ENCODE measurements at regions not wholly inside any gene's neighbourhood (a gene's known extent, or its start where the extent isn't known, plus 50 kb on each side); places are given as distances from the start of the nearest gene placed in this dataset.
A peak's percentile ranks its signal among the peaks of the same experiment; 100 is the strongest.

DNA sequence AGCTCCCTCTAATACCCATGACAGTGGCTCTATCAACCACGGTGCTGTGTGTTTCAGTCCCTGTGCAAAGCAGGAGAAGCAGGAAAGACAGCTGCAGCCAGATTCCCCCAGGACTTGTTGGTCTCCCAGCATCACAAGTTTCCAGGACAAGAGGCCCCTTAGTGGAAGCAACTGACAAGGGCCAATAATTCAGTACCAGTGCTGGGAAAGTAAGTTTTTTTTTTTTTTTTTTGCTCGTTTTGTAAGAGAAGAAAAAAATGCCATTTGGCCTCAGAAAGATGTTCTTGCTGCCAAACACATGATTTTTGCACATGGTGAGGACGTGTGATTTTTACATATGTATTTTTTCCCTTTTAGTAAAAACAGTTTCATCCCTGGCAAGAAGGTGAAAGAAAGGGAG is 284.2 kb upstream of the ZMIZ1 start:
- Histone ChIP-seq H3K27me3 (ENCODE audit: control insufficient read depth in 3 of 3, insufficient read depth in 3 of 3, low read length in 3 of 3) (no peaks in the 10 kb centered on the region), H3K9me3 (ENCODE audit: control insufficient read depth in 2 of 2, insufficient read depth in 1 of 2, low read depth in 1 of 2, low read length in 1 of 2) (peaks cover 0 to 10% of the 10 kb centered on the region in 2 donors), H3K27ac (ENCODE audit: low read depth in 1 of 3, low read length in 2 of 3) (no peak overlapping the region), H3K36me3 (ENCODE audit: control insufficient read depth in 3 of 3, insufficient read depth in 2 of 3, low read depth in 1 of 3, low read length in 3 of 3) (no peaks in the 10 kb centered on the region), H3K4me1 (ENCODE audit: control insufficient read depth in 3 of 3, insufficient read depth in 2 of 3, low read depth in 1 of 3, low read length in 2 of 3) (no peaks in the 10 kb centered on the region), H3K4me3 (ENCODE audit: low read depth in 1 of 3, low read length in 3 of 3) (no peak overlapping the region)
- no peak for DNase-seq
- 43 to 75% (median 71%) methylated on average over 3 of the region's 3 CpGs for WGBS, 3 donors
- FAIRE-seq, result no peak

DNA sequence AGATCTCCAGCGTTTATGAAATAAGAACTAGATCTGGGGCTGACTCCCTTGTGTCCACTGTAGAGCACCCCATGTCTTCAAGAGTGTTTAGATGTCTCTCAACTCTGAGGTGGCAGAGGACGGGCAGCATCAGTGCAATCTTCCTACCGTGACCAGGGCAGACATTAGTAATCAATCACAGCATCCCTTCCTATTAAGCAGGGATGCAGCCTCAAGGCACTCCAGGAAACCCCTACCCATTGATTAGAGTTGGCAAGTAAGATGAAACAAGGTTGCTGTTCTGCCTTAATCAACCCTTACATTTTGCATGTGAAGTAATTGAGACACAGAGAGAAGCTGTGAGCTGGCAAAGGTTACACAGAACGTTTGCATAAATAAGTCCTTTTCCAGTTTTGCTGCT is 283.7 kb upstream of the ZMIZ1 start:
- DNase-seq (no peak), FAIRE-seq (no peak)
- 70 to 77% (median 75%) methylated on average over 4 of the region's 4 CpGs for WGBS, 3 donors
- peaks cover 0 to 10% of the 10 kb centered on the region in 2 donors for H3K9me3 ChIP-seq (ENCODE audit: control insufficient read depth in 2 of 2, insufficient read depth in 1 of 2, low read depth in 1 of 2, low read length in 1 of 2)
- no peak overlapping the region for H3K27ac ChIP-seq (ENCODE audit: low read depth in 1 of 3, low read length in 2 of 3)
- no peaks in the 10 kb centered on the region for H3K27me3 ChIP-seq (ENCODE audit: control insufficient read depth in 3 of 3, insufficient read depth in 3 of 3, low read length in 3 of 3)
- no peaks in the 10 kb centered on the region for H3K4me1 ChIP-seq (ENCODE audit: control insufficient read depth in 3 of 3, insufficient read depth in 2 of 3, low read depth in 1 of 3, low read length in 2 of 3)
- no peaks in the 10 kb centered on the region for H3K36me3 ChIP-seq (ENCODE audit: control insufficient read depth in 3 of 3, insufficient read depth in 2 of 3, low read depth in 1 of 3, low read length in 3 of 3)
- no peak overlapping the region for H3K4me3 ChIP-seq (ENCODE audit: low read depth in 1 of 3, low read length in 3 of 3)

DNA sequence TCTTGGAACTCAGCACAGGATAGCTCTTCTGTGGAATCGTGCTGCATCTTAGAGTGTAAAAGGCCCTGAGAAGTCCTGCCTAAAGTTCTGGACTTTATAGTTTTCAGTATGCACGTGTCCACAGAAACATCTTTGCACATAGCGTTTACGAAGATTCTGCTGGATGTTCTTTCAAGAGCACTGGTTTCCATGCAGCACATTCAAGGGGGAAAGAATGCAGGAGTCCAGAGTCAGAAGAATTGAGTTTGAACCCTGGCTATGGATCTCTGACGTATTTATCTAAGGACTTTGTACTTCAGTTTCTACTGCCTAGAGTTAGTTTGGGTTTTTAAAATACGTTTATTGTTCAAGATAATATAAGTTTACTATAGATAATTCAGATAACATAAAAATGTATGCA is 282.8 kb upstream of the ZMIZ1 start:
- DNase-seq, result peak in 1 of 2 donors; percentile 17
- H3K9me3 ChIP-seq (ENCODE audit: control insufficient read depth in 2 of 2, insufficient read depth in 1 of 2, low read depth in 1 of 2, low read length in 1 of 2), result peaks cover 0 to 10% of the 10 kb centered on the region in 2 donors
- FAIRE-seq, result no peak
- no peaks in the 10 kb centered on the region for H3K36me3 ChIP-seq (ENCODE audit: control insufficient read depth in 3 of 3, insufficient read depth in 2 of 3, low read depth in 1 of 3, low read length in 3 of 3)
- 40 to 64% (median 49%) methylated on average over 6 of the region's 6 CpGs for WGBS, 3 donors
- H3K4me3 ChIP-seq (ENCODE audit: low read depth in 1 of 3, low read length in 3 of 3), result no peak overlapping the region
- no peaks in the 10 kb centered on the region for H3K4me1 ChIP-seq (ENCODE audit: control insufficient read depth in 3 of 3, insufficient read depth in 2 of 3, low read depth in 1 of 3, low read length in 2 of 3)
- no peaks in the 10 kb centered on the region for H3K27me3 ChIP-seq (ENCODE audit: control insufficient read depth in 3 of 3, insufficient read depth in 3 of 3, low read length in 3 of 3)
- H3K27ac ChIP-seq (ENCODE audit: low read depth in 1 of 3, low read length in 2 of 3), result no peak overlapping the region

DNA sequence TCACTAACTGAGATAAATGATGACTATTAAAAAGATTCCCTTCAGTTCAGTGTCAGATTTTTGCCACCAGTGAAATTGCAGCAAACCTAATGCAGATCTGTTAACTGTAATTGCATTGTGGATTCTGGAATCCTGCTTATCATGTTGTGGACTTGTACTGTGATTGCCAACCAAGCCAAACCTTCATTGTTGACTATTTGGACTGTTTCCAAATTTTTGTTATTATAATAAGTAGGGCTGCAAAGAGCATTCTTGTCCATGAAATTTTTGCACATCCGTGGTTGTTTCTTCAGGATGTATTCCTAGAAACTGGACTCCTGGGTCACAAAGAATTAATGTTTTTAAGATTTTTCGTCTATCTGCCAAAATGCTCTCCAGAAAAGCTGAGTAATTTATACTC is 281.6 kb upstream of the ZMIZ1 start:
- Histone ChIP-seq H3K27ac (ENCODE audit: low read depth in 1 of 3, low read length in 2 of 3) (no peak overlapping the region), H3K9me3 (ENCODE audit: control insufficient read depth in 2 of 2, insufficient read depth in 1 of 2, low read depth in 1 of 2, low read length in 1 of 2) (peaks cover 0 to 10% of the 10 kb centered on the region in 2 donors), H3K4me1 (ENCODE audit: control insufficient read depth in 3 of 3, insufficient read depth in 2 of 3, low read depth in 1 of 3, low read length in 2 of 3) (no peaks in the 10 kb centered on the region), H3K27me3 (ENCODE audit: control insufficient read depth in 3 of 3, insufficient read depth in 3 of 3, low read length in 3 of 3) (no peaks in the 10 kb centered on the region), H3K36me3 (ENCODE audit: control insufficient read depth in 3 of 3, insufficient read depth in 2 of 3, low read depth in 1 of 3, low read length in 3 of 3) (no peaks in the 10 kb centered on the region), H3K4me3 (ENCODE audit: low read depth in 1 of 3, low read length in 3 of 3) (no peak overlapping the region)
- FAIRE-seq, result no peak
- 17 to 34% (median 26%) methylated on average over 2 of the region's 2 CpGs for WGBS, 3 donors
- peak in 1 of 2 donors; percentile 14 for DNase-seq

DNA sequence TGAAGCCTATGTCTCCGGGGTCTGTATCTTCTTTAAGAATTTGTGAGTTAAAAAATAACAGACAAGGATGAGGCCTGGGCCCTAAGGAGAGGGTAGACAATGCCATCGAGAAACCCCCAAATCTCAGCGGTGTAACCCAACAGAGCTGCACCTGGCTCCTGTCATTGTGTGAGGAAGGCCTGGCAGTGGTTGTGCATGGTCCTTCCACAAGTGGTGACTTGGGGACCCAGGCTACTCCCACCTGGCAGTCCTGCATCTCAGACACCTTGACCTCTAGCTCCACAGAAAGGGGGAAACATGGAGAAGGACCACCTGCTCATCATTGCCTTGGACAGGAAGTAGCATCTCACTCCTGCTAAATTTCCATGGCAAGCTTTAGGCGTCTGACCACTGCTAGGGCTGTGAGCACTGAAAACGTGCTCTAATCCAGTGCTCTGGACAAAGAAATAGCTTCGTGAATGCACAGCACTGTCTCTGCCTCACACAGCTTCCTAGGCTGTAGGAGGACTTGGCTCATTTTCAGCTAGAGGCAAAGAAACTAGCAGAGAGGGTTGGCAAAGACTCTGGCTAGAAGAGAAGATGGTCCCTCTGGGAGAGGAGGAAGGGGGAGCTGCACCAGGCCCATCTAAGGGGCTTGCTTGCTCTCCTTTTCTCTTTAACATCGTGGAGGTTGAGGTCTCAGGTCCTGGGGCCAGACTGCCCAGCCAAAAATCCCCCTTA is 273.9 kb upstream of the ZMIZ1 start:
- Histone ChIP-seq H3K4me3 (ENCODE audit: low read depth in 1 of 3, low read length in 3 of 3) (no peak overlapping the region), H3K36me3 (ENCODE audit: control insufficient read depth in 3 of 3, insufficient read depth in 2 of 3, low read depth in 1 of 3, low read length in 3 of 3) (no peaks in the 10 kb centered on the region), H3K27ac (ENCODE audit: low read depth in 1 of 3, low read length in 2 of 3) (no peak overlapping the region), H3K4me1 (ENCODE audit: control insufficient read depth in 3 of 3, insufficient read depth in 2 of 3, low read depth in 1 of 3, low read length in 2 of 3) (no peaks in the 10 kb centered on the region), H3K27me3 (ENCODE audit: control insufficient read depth in 3 of 3, insufficient read depth in 3 of 3, low read length in 3 of 3) (no peaks in the 10 kb centered on the region), H3K9me3 (ENCODE audit: control insufficient read depth in 2 of 2, insufficient read depth in 1 of 2, low read depth in 1 of 2, low read length in 1 of 2) (peaks cover 0 to 11% of the 10 kb centered on the region in 2 donors)
- WGBS, 3 donors, result 74 to 82% (median 77%) methylated on average over 7 of the region's 7 CpGs
- FAIRE-seq (no peak), DNase-seq (no peak)

DNA sequence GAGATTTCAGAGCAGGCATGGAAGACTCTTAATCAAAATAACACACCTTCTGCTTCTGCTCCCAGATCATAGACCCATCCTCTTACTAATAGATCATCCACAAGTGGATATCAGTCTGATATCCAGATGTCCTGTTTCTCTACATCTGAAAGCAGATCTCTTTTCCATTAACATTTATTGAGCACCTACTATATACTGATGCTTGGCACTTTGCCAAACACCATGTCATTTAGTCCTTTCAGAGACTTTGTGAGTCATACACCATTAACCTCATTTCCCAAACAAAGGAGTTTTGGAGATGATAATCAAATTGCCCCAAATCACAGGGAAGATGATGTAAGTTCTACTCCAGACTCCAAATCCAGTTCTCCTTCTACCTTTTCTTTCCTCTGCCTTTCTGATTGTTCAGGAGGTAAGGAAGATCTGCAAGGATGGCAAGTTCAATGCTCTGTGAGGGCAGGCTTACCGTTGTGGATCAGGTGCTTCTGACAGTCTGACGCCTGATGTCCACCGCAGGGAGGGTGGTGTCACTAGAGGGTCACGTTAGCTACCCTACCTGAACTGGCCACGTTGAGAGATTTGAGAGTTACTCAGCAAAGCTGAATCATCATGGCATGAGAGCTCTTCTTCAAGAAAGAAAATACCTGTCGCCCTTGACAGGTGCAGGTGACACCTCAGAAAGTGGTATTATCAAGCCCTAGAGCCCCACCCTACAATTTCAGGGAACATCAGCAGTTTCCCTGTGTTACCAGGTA is 269.6 kb upstream of the ZMIZ1 start:
- Histone ChIP-seq H3K4me1 (ENCODE audit: control insufficient read depth in 3 of 3, insufficient read depth in 2 of 3, low read depth in 1 of 3, low read length in 2 of 3) (peaks cover 0 to 11% (median 0%) of the 10 kb centered on the region in 3 donors), H3K4me3 (ENCODE audit: low read depth in 1 of 3, low read length in 3 of 3) (no peak overlapping the region), H3K9me3 (ENCODE audit: control insufficient read depth in 2 of 2, insufficient read depth in 1 of 2, low read depth in 1 of 2, low read length in 1 of 2) (no peaks in the 10 kb centered on the region), H3K27ac (ENCODE audit: low read depth in 1 of 3, low read length in 2 of 3) (no peak overlapping the region), H3K27me3 (ENCODE audit: control insufficient read depth in 3 of 3, insufficient read depth in 3 of 3, low read length in 3 of 3) (no peaks in the 10 kb centered on the region), H3K36me3 (ENCODE audit: control insufficient read depth in 3 of 3, insufficient read depth in 2 of 3, low read depth in 1 of 3, low read length in 3 of 3) (no peaks in the 10 kb centered on the region)
- no peak for FAIRE-seq
- DNase-seq, result no peak
- WGBS, 3 donors, result 58 to 82% (median 64%) methylated on average over 6 of the region's 6 CpGs

DNA sequence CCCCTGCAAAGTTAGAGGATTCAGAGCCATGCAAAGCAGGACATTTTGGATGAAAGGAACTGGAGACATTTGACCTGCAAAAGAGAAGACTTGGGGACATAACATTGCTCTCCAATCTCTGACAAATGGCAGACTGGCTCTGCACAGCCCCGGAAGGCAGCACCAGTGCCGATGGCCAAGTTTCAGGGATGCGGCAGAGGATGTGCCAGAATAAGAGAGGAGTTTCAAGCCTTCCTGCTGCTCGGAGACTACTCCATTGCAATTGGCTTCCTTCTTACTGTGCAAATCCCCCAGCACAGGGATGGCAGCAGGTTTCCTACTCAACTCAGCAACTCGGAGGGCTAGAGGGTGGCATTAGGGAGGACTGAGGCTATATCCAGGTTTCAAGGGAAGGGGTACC is 268.8 kb upstream of the ZMIZ1 start:
- H3K9me3 ChIP-seq (ENCODE audit: control insufficient read depth in 2 of 2, insufficient read depth in 1 of 2, low read depth in 1 of 2, low read length in 1 of 2), result no peaks in the 10 kb centered on the region
- no peaks in the 10 kb centered on the region for H3K27me3 ChIP-seq (ENCODE audit: control insufficient read depth in 3 of 3, insufficient read depth in 3 of 3, low read length in 3 of 3)
- FAIRE-seq, result no peak
- no peaks in the 10 kb centered on the region for H3K36me3 ChIP-seq (ENCODE audit: control insufficient read depth in 3 of 3, insufficient read depth in 2 of 3, low read depth in 1 of 3, low read length in 3 of 3)
- no peak overlapping the region for H3K27ac ChIP-seq (ENCODE audit: low read depth in 1 of 3, low read length in 2 of 3)
- no peak for DNase-seq
- H3K4me1 ChIP-seq (ENCODE audit: control insufficient read depth in 3 of 3, insufficient read depth in 2 of 3, low read depth in 1 of 3, low read length in 2 of 3), result peaks cover 0 to 20% (median 0%) of the 10 kb centered on the region in 3 donors
- no peak overlapping the region for H3K4me3 ChIP-seq (ENCODE audit: low read depth in 1 of 3, low read length in 3 of 3)
- WGBS, 3 donors, result 84 to 91% (median 90%) methylated on average over 5 of the region's 5 CpGs

DNA sequence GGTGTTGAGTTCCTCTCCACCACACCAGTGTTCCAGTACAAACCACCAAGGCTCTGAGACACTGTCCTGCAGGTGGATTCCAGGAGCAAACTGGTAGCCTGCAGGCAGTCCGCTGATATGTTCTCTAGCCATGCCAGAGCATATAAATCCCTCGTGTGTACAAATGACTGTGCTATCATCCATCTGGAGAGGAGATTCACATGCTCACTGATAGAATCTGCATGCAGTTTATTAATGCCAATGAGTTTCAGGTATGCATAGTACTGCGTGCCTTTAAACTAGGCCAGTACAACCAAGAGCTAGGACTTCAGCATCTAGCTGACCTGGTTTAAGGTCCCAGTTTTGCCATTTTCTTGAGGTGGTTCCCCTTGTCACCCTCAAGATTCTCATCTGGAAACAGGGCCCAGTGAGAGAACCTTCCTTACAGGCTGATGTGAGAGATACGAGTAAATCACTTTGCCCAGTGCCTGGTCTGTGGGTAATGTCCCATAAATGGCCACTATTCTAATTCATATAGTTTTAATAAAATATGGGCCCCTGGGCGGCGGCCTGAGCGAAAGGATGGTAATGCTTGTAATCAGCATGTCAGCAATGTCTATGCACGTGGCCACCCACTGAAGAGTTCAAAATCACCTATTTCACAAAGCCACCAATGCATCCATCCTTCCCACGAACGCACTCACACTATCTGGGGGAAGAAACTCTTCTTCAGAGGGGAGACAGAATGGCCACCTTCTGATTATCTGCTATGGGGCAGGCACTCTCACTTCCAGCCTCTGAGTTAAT is 268.0 kb upstream of the ZMIZ1 start:
- no peaks in the 10 kb centered on the region for H3K9me3 ChIP-seq (ENCODE audit: control insufficient read depth in 2 of 2, insufficient read depth in 1 of 2, low read depth in 1 of 2, low read length in 1 of 2)
- H3K4me1 ChIP-seq (ENCODE audit: control insufficient read depth in 3 of 3, insufficient read depth in 2 of 3, low read depth in 1 of 3, low read length in 2 of 3), result peaks cover 0 to 25% (median 0%) of the 10 kb centered on the region in 3 donors
- no peaks in the 10 kb centered on the region for H3K36me3 ChIP-seq (ENCODE audit: control insufficient read depth in 3 of 3, insufficient read depth in 2 of 3, low read depth in 1 of 3, low read length in 3 of 3)
- no peak overlapping the region for H3K4me3 ChIP-seq (ENCODE audit: low read depth in 1 of 3, low read length in 3 of 3)
- no peaks in the 10 kb centered on the region for H3K27me3 ChIP-seq (ENCODE audit: control insufficient read depth in 3 of 3, insufficient read depth in 3 of 3, low read length in 3 of 3)
- DNase-seq, result no peak
- H3K27ac ChIP-seq (ENCODE audit: low read depth in 1 of 3, low read length in 2 of 3), result no peak overlapping the region
- WGBS, 3 donors, result 82 to 89% (median 87%) methylated on average over 10 of the region's 10 CpGs
- no peak for FAIRE-seq
